Smooth muscle cell (in vitro differentiated cells): ENCODE measurements at regions not wholly inside any gene's neighbourhood (a gene's known extent, or its start where the extent isn't known, plus 50 kb on each side); places are given as distances from the start of the nearest gene placed in this dataset.
"Not testable (repeated sequence)": the region's sequence is repeated elsewhere in the genome, so short reads cannot be mapped to it uniquely, and the experiment has no call there.

Source experiments
- DNase-seq: peaks from one replicate; lab custom pipeline; 2025; ENCODE audit not compliant: unreplicated experiment; lab: John Stamatoyannopoulos, UW
- H2AFZ ChIP-seq: fragments of 200-600 bp; sonication (generic); 2 replicates; pipeline ENCODE4 v1.6.0; 2016; ENCODE audit warnings: antibody characterized with exemption, low read depth, mild to moderate bottlenecking
- H3F3A ChIP-seq: fragments of 200-600 bp; sonication (generic); 2 replicates; pipeline ENCODE4 v1.6.0; 2017; ENCODE audit warnings: antibody characterized with exemption, low read depth
- H3K27ac ChIP-seq: fragments of 200-600 bp; sonication (generic); 2 replicates; pipeline ENCODE4 v1.5.1; 2016; ENCODE audit warnings: low read depth, mild to moderate bottlenecking
- H3K27me3 ChIP-seq: fragments of 200-600 bp; sonication (generic); 2 replicates; pipeline ENCODE4 v1.6.1; 2016; ENCODE audit warnings: low read depth, mild to moderate bottlenecking
- H3K36me3 ChIP-seq: fragments of 200-600 bp; sonication (generic); 2 replicates; pipeline ENCODE4 v1.5.1; 2016; ENCODE audit warnings: low read depth
- H3K4me1 ChIP-seq: fragments of 200-600 bp; sonication (generic); 2 replicates; pipeline ENCODE4 v1.5.1; 2016; ENCODE audit warnings: low read depth
- H3K4me2 ChIP-seq: fragments of 200-600 bp; sonication (generic); 2 replicates; pipeline ENCODE4 v1.6.0; 2016; ENCODE audit warnings: mild to moderate bottlenecking
- H3K4me3 ChIP-seq: fragments of 200-600 bp; sonication (generic); 2 replicates; pipeline ENCODE4 v1.5.1; 2016; ENCODE audit warnings: mild to moderate bottlenecking
- H3K79me2 ChIP-seq: fragments of 200-600 bp; sonication (generic); 2 replicates; pipeline ENCODE4 v1.6.0; 2016; ENCODE audit warnings: low read depth, mild to moderate bottlenecking
- H3K9ac ChIP-seq: fragments of 200-600 bp; sonication (generic); 2 replicates; pipeline ENCODE4 v1.6.0; 2016; ENCODE audit warnings: low read depth
- H3K9me3 ChIP-seq: fragments of 200-600 bp; sonication (generic); replicated peaks from 2 replicates; pipeline ENCODE4 v1.5.1; 2016; ENCODE audit warnings: low read depth
- H4K20me1 ChIP-seq: fragments of 200-600 bp; sonication (generic); 2 replicates; pipeline ENCODE4 v1.6.0; 2016; ENCODE audit warnings: low read depth
- CTCF ChIP-seq: fragments of 200-600 bp; sonication (generic); IDR thresholded peaks from 2 replicates; pipeline ENCODE4 v1.5.1; 2017; ENCODE audit warnings: borderline replicate concordance, mild to moderate bottlenecking, antibody characterized with exemption; ENCODE audit not compliant: insufficient read depth, poor library complexity, severe bottlenecking
- WGBS: methylation state at CpG from one replicate; pipeline ENCODE4 v1.1.7; 2016; ENCODE audit warnings: low lambda C conversion rate; 5-methylcytosine and 5-hydroxymethylcytosine counted together

DNA sequence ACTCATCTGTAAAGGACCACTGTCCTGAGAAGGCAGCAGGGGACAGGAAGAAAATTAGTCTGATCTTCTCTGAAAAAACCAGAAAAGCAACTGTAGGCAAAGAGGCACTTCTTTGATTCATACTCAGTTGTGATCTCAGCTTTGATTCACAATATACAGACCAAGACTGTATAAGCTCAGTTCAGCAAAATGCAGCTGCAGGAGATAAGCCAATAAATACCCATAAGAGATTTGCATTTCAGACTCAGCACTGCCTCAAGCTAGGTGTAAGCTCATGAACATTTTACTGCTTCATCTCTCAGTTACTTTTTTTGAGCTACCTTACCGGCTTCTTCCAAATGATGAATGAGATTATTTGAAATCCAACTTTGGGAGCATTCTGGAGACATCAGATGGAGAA, 64.2 kb upstream of the LYZL1 start:
- Histone ChIP-seq H3K27me3 (no peaks in the 10 kb centered on the region), H4K20me1 (no peaks in the 10 kb centered on the region), H2AFZ (peak overlapping the region; percentile 49), H3K27ac (no peak overlapping the region), H3F3A (no peaks in the 10 kb centered on the region), H3K4me1 (no peaks in the 10 kb centered on the region), H3K4me3 (no peak overlapping the region), H3K4me2 (no peak overlapping the region), H3K9ac (no peak overlapping the region), H3K36me3 (no peaks in the 10 kb centered on the region), H3K79me2 (no peaks in the 10 kb centered on the region), H3K9me3 (no peaks in the 10 kb centered on the region)
- WGBS, result 79% methylated on average over 1 of the region's 1 CpG
- no peak for DNase-seq
- TF ChIP-seq CTCF, result no peak

- Histone ChIP-seq H3K4me3 (no peak overlapping the region), H3K4me1 (no peaks in the 10 kb centered on the region), H3K36me3 (no peaks in the 10 kb centered on the region), H3K9ac (no peak overlapping the region), H3K27me3 (no peaks in the 10 kb centered on the region), H3K27ac (no peak overlapping the region), H3F3A (no peaks in the 10 kb centered on the region), H3K4me2 (no peak overlapping the region), H2AFZ (no peak overlapping the region), H3K9me3 (no peaks in the 10 kb centered on the region), H3K79me2 (no peaks in the 10 kb centered on the region), H4K20me1 (no peaks in the 10 kb centered on the region)
- DNase-seq, result no peak
- TF ChIP-seq CTCF, result no peak
- WGBS, result 44% methylated on average over 1 of the region's 2 CpGs
Measured at GRCh38 chr10:29227201-29227600, 61.7 kb upstream of the LYZL1 start.

- no peak for TF ChIP-seq CTCF
- H3K79me2 ChIP-seq, result no peaks in the 10 kb centered on the region
- H3K4me1 ChIP-seq, result no peaks in the 10 kb centered on the region
- no peaks in the 10 kb centered on the region for H3K27me3 ChIP-seq
- H2AFZ ChIP-seq, result peak overlapping the region; percentile 45
- DNase-seq, result no peak
- no peaks in the 10 kb centered on the region for H4K20me1 ChIP-seq
- no peaks in the 10 kb centered on the region for H3F3A ChIP-seq
- H3K4me3 ChIP-seq, result no peak overlapping the region
- no peaks in the 10 kb centered on the region for H3K36me3 ChIP-seq
- H3K9ac ChIP-seq, result no peak overlapping the region
- peak overlapping the region; percentile 43 for H3K4me2 ChIP-seq
- no peak overlapping the region for H3K27ac ChIP-seq
- no peaks in the 10 kb centered on the region for H3K9me3 ChIP-seq
- WGBS, result 49% methylated on average over 6 of the region's 6 CpGs
Measured at GRCh38 chr10:29228562-29228961, 60.3 kb upstream of the LYZL1 start.

- Histone ChIP-seq H3K4me2 (no peak overlapping the region), H3K27ac (no peak overlapping the region), H3K4me1 (no peaks in the 10 kb centered on the region), H4K20me1 (no peaks in the 10 kb centered on the region), H3K27me3 (no peaks in the 10 kb centered on the region), H2AFZ (peak overlapping the region; percentile 45), H3K9me3 (no peaks in the 10 kb centered on the region), H3K4me3 (no peak overlapping the region), H3F3A (no peaks in the 10 kb centered on the region), H3K36me3 (no peaks in the 10 kb centered on the region), H3K79me2 (no peaks in the 10 kb centered on the region), H3K9ac (no peak overlapping the region)
- 95% methylated on average over 14 of the region's 15 CpGs for WGBS
- no peak for DNase-seq
- TF ChIP-seq CTCF, result no peak
Measured at GRCh38 chr10:29229258-29229705, 59.6 kb upstream of the LYZL1 start.

GRCh38 chr10:29236910-29237309, 52.0 kb upstream of the LYZL1 start:
- not testable (repeated sequence) for H2AFZ ChIP-seq, H3K36me3 ChIP-seq, DNase-seq, H3K27me3 ChIP-seq, H3K79me2 ChIP-seq, H3K9ac ChIP-seq, H3K9me3 ChIP-seq, H3K4me3 ChIP-seq, H4K20me1 ChIP-seq
- Histone ChIP-seq H3F3A (peaks cover 33% of the 10 kb centered on the region), H3K27ac (peak overlapping the region; percentile 77), H3K4me1 (peaks cover 13% of the 10 kb centered on the region), H3K4me2 (peak overlapping the region; percentile 79)
- WGBS, result 96% methylated on average over 13 of the region's 13 CpGs
